ENCODE measurements at regions not wholly inside any gene's neighbourhood (a gene's known extent, or its start where the extent isn't known, plus 50 kb on each side); places are given as distances from the start of the nearest gene placed in this dataset.

- TF ChIP-seq CTCF (IDR thresholded peaks at IDR 0.05) = no peak
- ATAC-seq (peak; percentile 30), DNase-seq (no peak)
- Mint-ChIP-seq H3K27ac (no peak overlapping the region), H3K27me3 (peaks cover 8% of the 10 kb centered on the region), H3K36me3 (ENCODE audit: low read depth) (no peaks in the 10 kb centered on the region), H3K4me3 (no peak overlapping the region), H3K4me1 (ENCODE audit: low read depth) (peaks cover 21% of the 10 kb centered on the region), H3K9me3 (no peaks in the 10 kb centered on the region)
- intact Hi-C loops (cut with micrococcal nuclease) = no loop called here
- ChIA-PET CTCF (no interaction called here), POLR2A (no interaction called here)
Observed at GRCh38 chr6:128598571-128598970, 78.2 kb upstream of the PTPRK start.

GRCh38 chr6:128597956-128598355 lies 77.6 kb upstream of the PTPRK start:
- ChIA-PET CTCF (interaction anchor here (1.0 kb wide), 1 partner anchor 9 kb away, joined by 4 read pairs; no protein-coding TSS in a partner anchor), POLR2A (no interaction called here)
- DNase-seq (no peak), ATAC-seq (no peak)
- Mint-ChIP-seq H3K4me1 (ENCODE audit: low read depth) (peaks cover 21% of the 10 kb centered on the region), H3K9me3 (no peaks in the 10 kb centered on the region), H3K36me3 (ENCODE audit: low read depth) (no peaks in the 10 kb centered on the region), H3K27ac (no peak overlapping the region), H3K4me3 (no peak overlapping the region), H3K27me3 (peaks cover 8% of the 10 kb centered on the region)
- intact Hi-C loops (cut with micrococcal nuclease) = no loop called here
- TF ChIP-seq CTCF (IDR thresholded peaks at IDR 0.05) = no peak

- no peak for TF ChIP-seq CTCF (IDR thresholded peaks at IDR 0.05)
- CTCF ChIA-PET = interaction anchor here (1.0 kb wide), 1 partner anchor 8 kb away, joined by 4 read pairs; no protein-coding TSS in a partner anchor
- no peak overlapping the region for H3K27ac Mint-ChIP-seq
- ATAC-seq (no peak), DNase-seq (no peak)
- POLR2A ChIA-PET = interaction anchor here (0.7 kb wide), 1 partner anchor 27 kb away, joined by 3 read pairs; no protein-coding TSS in a partner anchor
- H3K4me1 Mint-ChIP-seq (ENCODE audit: low read depth) = peaks cover 21% of the 10 kb centered on the region
- no peaks in the 10 kb centered on the region for H3K36me3 Mint-ChIP-seq (ENCODE audit: low read depth)
- intact Hi-C loops (cut with micrococcal nuclease) = no loop called here
- no peaks in the 10 kb centered on the region for H3K9me3 Mint-ChIP-seq
- H3K4me3 Mint-ChIP-seq = no peak overlapping the region
- peaks cover 7% of the 10 kb centered on the region for H3K27me3 Mint-ChIP-seq
Observed at GRCh38 chr6:128597004-128597403, 76.6 kb upstream of the PTPRK start.

GRCh38 chr6:128595544-128595943 lies 75.1 kb upstream of the PTPRK start:
- H3K4me3 Mint-ChIP-seq = no peak overlapping the region
- intact Hi-C loops (cut with micrococcal nuclease) = no loop called here
- no peaks in the 10 kb centered on the region for H3K36me3 Mint-ChIP-seq (ENCODE audit: low read depth)
- H3K27me3 Mint-ChIP-seq = peaks cover 8% of the 10 kb centered on the region
- H3K27ac Mint-ChIP-seq = no peak overlapping the region
- peaks cover 11% of the 10 kb centered on the region for H3K4me1 Mint-ChIP-seq (ENCODE audit: low read depth)
- TF ChIP-seq CTCF (IDR thresholded peaks at IDR 0.05) = no peak
- H3K9me3 Mint-ChIP-seq = no peaks in the 10 kb centered on the region
- DNase-seq (no peak), ATAC-seq (no peak)
- POLR2A ChIA-PET = interaction anchor here (0.6 kb wide), 1 partner anchor 745 kb away, joined by 3 read pairs; no protein-coding TSS in a partner anchor
- CTCF ChIA-PET = no interaction called here

GRCh38 chr6:128586095-128586494 lies 65.7 kb upstream of the PTPRK start:
- no peak for ATAC-seq
- DNase-seq = no peak
- peaks cover 9% of the 10 kb centered on the region for H3K9me3 Mint-ChIP-seq
- H3K27me3 Mint-ChIP-seq = peaks cover 12% of the 10 kb centered on the region
- POLR2A ChIA-PET = no interaction called here
- intact Hi-C loops (cut with micrococcal nuclease) = no loop called here
- H3K4me1 Mint-ChIP-seq (ENCODE audit: low read depth) = no peaks in the 10 kb centered on the region
- CTCF ChIA-PET = no interaction called here
- no peak overlapping the region for H3K4me3 Mint-ChIP-seq
- TF ChIP-seq CTCF (IDR thresholded peaks at IDR 0.05) = no peak
- H3K36me3 Mint-ChIP-seq (ENCODE audit: low read depth) = no peaks in the 10 kb centered on the region
- no peak overlapping the region for H3K27ac Mint-ChIP-seq

All from activated CD8-positive, alpha-beta T cell treated with anti-CD3 and anti-CD28 coated beads for 36 hours (primary cell).